ENCODE measurements at regions not wholly inside any gene's neighbourhood (a gene's known extent, or its start where the extent isn't known, plus 50 kb on each side); places are given as distances from the start of the nearest gene placed in this dataset.

- TF ChIP-seq TAF1 (IDR thresholded peaks at IDR 0.05; ENCODE audit: low read depth, low read length) (no peak), POLR2A (IDR thresholded peaks at IDR 0.05; ENCODE audit: low read depth, low read length) (no peak), PAX5 (IDR thresholded peaks at IDR 0.05; ENCODE audit: insufficient read depth, low read length, severe bottlenecking) (no peak), POLR2AphosphoS5 (IDR thresholded peaks at IDR 0.05; ENCODE audit: low read depth, low read length) (no peak), SPI1 (IDR thresholded peaks at IDR 0.05; ENCODE audit: low read depth, low read length) (no peak), POU2F2 (IDR thresholded peaks at IDR 0.05; ENCODE audit: low read depth, low read length) (no peak)
- no peak for DNase-seq (ENCODE audit: insufficient read length, low spot score)
- no peak for FAIRE-seq
Observed at GRCh38 chr1:55535724-55536544, 320.8 kb upstream of the USP24 start.

- no peak for TF ChIP-seq POLR2A (IDR thresholded peaks at IDR 0.05; ENCODE audit: low read depth, low read length)
- TF ChIP-seq POLR2AphosphoS5 (IDR thresholded peaks at IDR 0.05; ENCODE audit: low read depth, low read length): no peak
- no peak for TF ChIP-seq PAX5 (IDR thresholded peaks at IDR 0.05; ENCODE audit: insufficient read depth, low read length, severe bottlenecking)
- no peak for TF ChIP-seq SPI1 (IDR thresholded peaks at IDR 0.05; ENCODE audit: low read depth, low read length)
- no peak for TF ChIP-seq POU2F2 (IDR thresholded peaks at IDR 0.05; ENCODE audit: low read depth, low read length)
- no peak for TF ChIP-seq TAF1 (IDR thresholded peaks at IDR 0.05; ENCODE audit: low read depth, low read length)
- FAIRE-seq: no peak
Observed at GRCh38 chr1:55534565-55535121, 319.5 kb upstream of the USP24 start.

GRCh38 chr1:55531644-55532043 lies 316.5 kb upstream of the USP24 start:
- DNase-seq (ENCODE audit: insufficient read length, low spot score) (no peak), FAIRE-seq (no peak)
- no peak for TF ChIP-seq POU2F2 (IDR thresholded peaks at IDR 0.05; ENCODE audit: low read depth, low read length)
- no peak for TF ChIP-seq TAF1 (IDR thresholded peaks at IDR 0.05; ENCODE audit: low read depth, low read length)
- no peak for TF ChIP-seq POLR2AphosphoS5 (IDR thresholded peaks at IDR 0.05; ENCODE audit: low read depth, low read length)
- TF ChIP-seq POLR2A (IDR thresholded peaks at IDR 0.05; ENCODE audit: low read depth, low read length): no peak

More at GRCh38 chr1:55534565-55535121, 319.5 kb upstream of the USP24 start:
- DNase-seq (ENCODE audit: insufficient read length, low spot score): no peak

DNA sequence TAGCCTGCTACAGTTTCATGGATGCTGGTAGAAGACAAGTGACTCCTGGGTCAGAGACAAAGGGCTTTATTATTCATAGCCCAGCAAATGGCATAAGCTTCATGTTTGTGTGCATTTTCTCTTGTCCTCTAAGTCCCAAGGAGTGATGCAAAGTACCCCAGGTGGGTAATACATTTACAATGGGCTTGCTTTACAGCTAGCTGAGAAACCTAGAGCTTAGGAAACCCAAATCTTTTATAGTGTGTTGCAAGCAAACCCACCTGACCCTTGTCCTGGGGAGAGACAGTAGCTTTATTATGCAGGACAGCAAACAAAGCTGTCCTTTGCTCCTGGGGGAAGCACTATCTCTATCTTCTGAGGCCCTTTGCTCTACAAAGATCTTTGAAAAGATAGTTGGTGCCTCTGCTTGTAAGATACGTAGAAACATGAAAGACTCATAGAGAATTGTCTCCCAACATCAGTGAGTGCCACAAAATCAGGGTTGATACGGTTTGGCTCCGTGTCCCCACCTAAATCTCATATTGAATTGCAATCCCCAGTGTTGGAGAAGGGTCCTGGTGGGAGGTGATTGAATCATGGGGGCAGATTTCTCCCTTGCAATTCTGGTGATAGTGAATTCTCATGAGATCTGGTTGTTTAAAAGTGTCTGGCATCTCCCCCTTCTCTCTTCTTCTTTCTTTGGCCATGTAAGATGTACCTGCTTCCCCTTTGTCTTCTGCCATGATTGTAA lies 315.8 kb upstream of the USP24 start:
- TF ChIP-seq POU2F2 (IDR thresholded peaks at IDR 0.05; ENCODE audit: low read depth, low read length) (no peak), SPI1 (IDR thresholded peaks at IDR 0.05; ENCODE audit: low read depth, low read length) (no peak), TAF1 (IDR thresholded peaks at IDR 0.05; ENCODE audit: low read depth, low read length) (no peak), POLR2A (IDR thresholded peaks at IDR 0.05; ENCODE audit: low read depth, low read length) (no peak), POLR2AphosphoS5 (IDR thresholded peaks at IDR 0.05; ENCODE audit: low read depth, low read length) (no peak), PAX5 (IDR thresholded peaks at IDR 0.05; ENCODE audit: insufficient read depth, low read length, severe bottlenecking) (no peak)

GRCh38 chr1:55529017-55529416 lies 313.9 kb upstream of the USP24 start:
- DNase-seq (ENCODE audit: insufficient read length, low spot score): no peak
- FAIRE-seq: no peak
- TF ChIP-seq POLR2AphosphoS5 (IDR thresholded peaks at IDR 0.05; ENCODE audit: low read depth, low read length): no peak
- no peak for TF ChIP-seq PAX5 (IDR thresholded peaks at IDR 0.05; ENCODE audit: insufficient read depth, low read length, severe bottlenecking)
- TF ChIP-seq TAF1 (IDR thresholded peaks at IDR 0.05; ENCODE audit: low read depth, low read length): no peak
- no peak for TF ChIP-seq SPI1 (IDR thresholded peaks at IDR 0.05; ENCODE audit: low read depth, low read length)
- TF ChIP-seq POU2F2 (IDR thresholded peaks at IDR 0.05; ENCODE audit: low read depth, low read length): no peak
- no peak for TF ChIP-seq POLR2A (IDR thresholded peaks at IDR 0.05; ENCODE audit: low read depth, low read length)

More for the DNA sequence above, 315.8 kb upstream of the USP24 start:
- FAIRE-seq (no peak), DNase-seq (ENCODE audit: insufficient read length, low spot score) (no peak)

- DNase-seq (ENCODE audit: insufficient read length, low spot score) (no peak), FAIRE-seq (no peak)
- no peak for TF ChIP-seq TAF1 (IDR thresholded peaks at IDR 0.05; ENCODE audit: low read depth, low read length)
Observed at GRCh38 chr1:55527831-55528230, 312.7 kb upstream of the USP24 start.

DNA sequence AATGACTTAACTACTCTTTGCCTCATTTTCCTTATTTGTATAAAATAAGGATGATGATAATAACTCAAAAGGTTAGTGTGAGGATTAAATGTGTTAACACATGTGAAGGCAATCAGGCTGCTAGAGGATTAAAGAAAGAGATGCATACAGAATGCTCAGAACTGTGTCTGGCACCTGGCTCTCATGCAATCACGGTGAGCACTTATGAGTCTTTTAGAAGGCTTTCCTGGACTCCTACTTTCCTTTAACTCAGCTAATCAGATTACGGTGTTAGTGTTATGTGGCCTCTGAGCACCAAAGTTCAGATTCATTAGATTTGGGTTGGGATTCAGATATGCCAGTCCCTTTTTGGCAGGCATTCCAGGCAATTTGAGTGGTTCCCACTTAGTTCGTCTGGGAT lies 311.6 kb upstream of the USP24 start:
- no peak for FAIRE-seq
- no peak for DNase-seq (ENCODE audit: insufficient read length, low spot score)
- no peak for TF ChIP-seq POU2F2 (IDR thresholded peaks at IDR 0.05; ENCODE audit: low read depth, low read length)
- no peak for TF ChIP-seq SPI1 (IDR thresholded peaks at IDR 0.05; ENCODE audit: low read depth, low read length)
- no peak for TF ChIP-seq POLR2AphosphoS5 (IDR thresholded peaks at IDR 0.05; ENCODE audit: low read depth, low read length)
- no peak for TF ChIP-seq TAF1 (IDR thresholded peaks at IDR 0.05; ENCODE audit: low read depth, low read length)
- no peak for TF ChIP-seq POLR2A (IDR thresholded peaks at IDR 0.05; ENCODE audit: low read depth, low read length)
- TF ChIP-seq PAX5 (IDR thresholded peaks at IDR 0.05; ENCODE audit: insufficient read depth, low read length, severe bottlenecking): no peak

DNA sequence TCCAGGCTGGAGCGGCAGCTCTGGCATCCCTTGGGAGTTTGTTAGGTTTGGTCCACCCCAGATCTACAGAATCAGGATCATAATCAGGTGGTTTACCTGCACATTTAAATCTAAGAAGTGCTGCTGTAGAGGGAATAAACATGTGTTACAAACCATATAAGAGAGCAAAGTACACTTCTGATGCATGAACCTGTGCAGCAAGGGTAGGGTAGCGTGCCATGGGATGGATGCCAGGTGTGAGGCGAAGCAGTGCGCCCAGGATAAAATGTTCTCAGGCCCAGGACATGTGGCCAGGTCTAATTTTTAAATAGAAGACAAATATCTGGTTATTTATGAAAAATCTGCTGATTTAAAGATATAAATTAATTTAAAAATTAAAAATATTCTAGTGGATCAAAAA lies 308.8 kb upstream of the USP24 start:
- no peak for TF ChIP-seq POLR2AphosphoS5 (IDR thresholded peaks at IDR 0.05; ENCODE audit: low read depth, low read length)
- TF ChIP-seq POU2F2 (IDR thresholded peaks at IDR 0.05; ENCODE audit: low read depth, low read length): no peak
- TF ChIP-seq SPI1 (IDR thresholded peaks at IDR 0.05; ENCODE audit: low read depth, low read length): no peak
- TF ChIP-seq POLR2A (IDR thresholded peaks at IDR 0.05; ENCODE audit: low read depth, low read length): no peak
- no peak for TF ChIP-seq TAF1 (IDR thresholded peaks at IDR 0.05; ENCODE audit: low read depth, low read length)
- no peak for TF ChIP-seq PAX5 (IDR thresholded peaks at IDR 0.05; ENCODE audit: insufficient read depth, low read length, severe bottlenecking)
- FAIRE-seq (no peak), DNase-seq (ENCODE audit: insufficient read length, low spot score) (no peak)

GRCh38 chr1:55522982-55523381 lies 307.8 kb upstream of the USP24 start:
- FAIRE-seq: no peak
- no peak for TF ChIP-seq PAX5 (IDR thresholded peaks at IDR 0.05; ENCODE audit: insufficient read depth, low read length, severe bottlenecking)
- no peak for TF ChIP-seq POU2F2 (IDR thresholded peaks at IDR 0.05; ENCODE audit: low read depth, low read length)
- TF ChIP-seq SPI1 (IDR thresholded peaks at IDR 0.05; ENCODE audit: low read depth, low read length): no peak
- TF ChIP-seq TAF1 (IDR thresholded peaks at IDR 0.05; ENCODE audit: low read depth, low read length): no peak
- no peak for TF ChIP-seq POLR2A (IDR thresholded peaks at IDR 0.05; ENCODE audit: low read depth, low read length)
- TF ChIP-seq POLR2AphosphoS5 (IDR thresholded peaks at IDR 0.05; ENCODE audit: low read depth, low read length): no peak

More at GRCh38 chr1:55522982-55523381, 307.8 kb upstream of the USP24 start:
- no peak for DNase-seq (ENCODE audit: insufficient read length, low spot score)
